GM18909 (cell line): ENCODE measurements at regions not wholly inside any gene's neighbourhood (a gene's known extent, or its start where the extent isn't known, plus 50 kb on each side); places are given as distances from the start of the nearest gene placed in this dataset.
A peak's percentile ranks its signal among the peaks of the same experiment; 100 is the strongest.

Source experiments
- ATAC-seq: cut with Tn5 transposase; IDR thresholded peaks from one replicate; pipeline ENCODE4 v1.9.1; 2021; ENCODE audit warnings: mild to moderate bottlenecking; ENCODE audit not compliant: unreplicated experiment, poor library complexity

DNA sequence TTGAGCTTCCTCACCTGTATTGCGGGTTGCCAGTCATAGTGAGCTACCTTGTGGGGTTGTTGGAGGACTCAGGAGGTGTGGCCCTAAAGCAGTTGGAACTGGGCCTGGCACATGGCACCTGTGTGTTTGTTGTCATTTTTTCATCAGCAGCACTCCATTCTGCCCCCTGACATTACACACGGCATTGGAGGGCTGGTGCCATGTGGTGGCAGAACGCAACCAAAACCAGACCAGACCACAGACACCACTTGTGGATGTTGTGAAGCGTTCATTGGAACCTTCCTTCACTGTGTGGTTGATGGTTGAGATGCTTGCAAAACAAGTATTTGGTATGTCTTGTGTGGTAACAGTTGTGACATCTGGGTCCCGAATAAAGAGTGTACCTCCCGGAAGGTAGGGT is 113.2 kb upstream of the ERCC6L2 start:
- peak; percentile 47 for ATAC-seq

DNA sequence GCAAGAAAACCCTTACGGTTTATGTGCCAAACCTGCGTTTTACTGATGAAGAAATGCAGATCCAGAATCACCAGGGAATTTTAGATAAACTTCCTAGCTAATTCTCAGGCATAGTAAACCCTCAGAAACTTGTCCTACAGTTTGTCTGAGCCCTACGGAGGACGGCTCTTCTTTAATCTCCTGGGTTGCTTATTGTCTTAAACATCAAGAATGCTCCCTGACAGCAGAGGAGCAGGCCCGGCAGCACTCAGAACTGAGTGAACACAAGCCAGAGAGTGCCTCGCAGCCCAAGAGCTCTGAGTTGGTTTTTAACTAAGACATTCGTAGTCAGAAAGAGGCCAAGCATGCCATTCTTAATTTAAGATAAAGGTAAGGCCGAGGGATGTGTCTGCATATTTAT is 114.7 kb upstream of the ERCC6L2 start:
- ATAC-seq, result no peak

- no peak for ATAC-seq
Observed at GRCh38 chr9:95757439-95757838, 118.1 kb upstream of the ERCC6L2 start.

DNA sequence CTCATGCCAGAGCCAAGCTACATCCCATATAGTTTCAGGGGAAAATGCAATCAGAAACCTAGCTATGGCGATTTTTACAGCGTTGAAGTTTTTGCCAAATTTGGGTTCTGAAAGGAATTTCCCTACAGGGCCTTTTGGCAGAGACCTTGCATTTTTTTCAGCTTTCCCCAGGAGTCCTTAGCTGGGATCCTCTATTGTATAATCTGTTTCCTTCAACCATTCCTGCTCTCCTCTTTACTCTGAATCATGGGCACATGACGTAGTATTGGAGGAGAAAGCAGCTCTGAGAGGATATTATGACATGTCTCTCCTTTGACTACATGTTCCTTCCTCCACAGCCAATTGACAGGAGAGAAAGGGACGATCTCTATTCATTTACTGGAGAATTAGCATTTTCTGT is 118.5 kb upstream of the ERCC6L2 start:
- no peak for ATAC-seq

- ATAC-seq, result no peak
Observed at GRCh38 chr9:95756101-95756500, 119.4 kb upstream of the ERCC6L2 start.

- ATAC-seq, result no peak
Observed at GRCh38 chr9:95755421-95755730, 120.1 kb upstream of the ERCC6L2 start.

DNA sequence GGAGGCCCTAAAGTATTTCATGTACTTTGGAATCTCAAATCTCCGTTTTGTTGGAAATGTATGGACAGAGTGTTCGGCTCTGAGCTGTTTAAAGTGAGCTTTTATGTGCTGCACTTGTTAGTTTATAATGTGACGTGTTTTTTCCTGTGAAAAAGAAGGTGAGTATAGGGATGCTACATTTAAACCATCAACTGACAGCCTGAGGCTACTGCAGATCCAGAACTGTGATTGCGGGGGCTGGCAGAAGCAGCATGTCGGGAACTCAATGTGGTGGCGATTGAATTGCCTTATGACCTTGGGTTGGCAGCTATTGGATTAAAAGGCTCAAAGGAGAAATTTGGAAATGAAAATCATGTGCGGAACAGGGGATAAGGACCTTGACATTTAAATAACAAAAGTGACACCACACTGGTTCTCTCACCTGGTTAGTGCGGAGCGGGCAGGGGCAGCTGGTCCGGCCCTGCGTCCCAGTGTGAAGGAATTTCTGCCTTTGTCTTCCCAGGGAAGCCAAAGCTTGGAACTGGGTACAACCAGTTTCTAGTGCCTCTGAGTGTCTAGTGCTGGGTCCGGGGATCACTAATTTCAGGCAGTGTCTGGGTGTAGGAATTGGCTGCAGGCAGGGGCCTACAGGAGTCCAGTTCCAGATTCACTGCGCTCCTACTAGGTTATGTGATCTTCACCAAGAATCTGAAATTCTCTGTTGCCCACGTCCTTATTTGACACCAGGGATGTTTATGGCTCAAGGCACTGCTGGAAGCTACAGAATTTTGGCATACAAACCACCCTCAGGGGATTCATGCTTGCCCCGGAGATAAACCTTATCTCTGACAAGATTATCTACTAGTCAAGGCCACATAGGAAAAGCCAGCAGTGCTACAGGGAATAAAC is 120.7 kb upstream of the ERCC6L2 start:
- no peak for ATAC-seq

DNA sequence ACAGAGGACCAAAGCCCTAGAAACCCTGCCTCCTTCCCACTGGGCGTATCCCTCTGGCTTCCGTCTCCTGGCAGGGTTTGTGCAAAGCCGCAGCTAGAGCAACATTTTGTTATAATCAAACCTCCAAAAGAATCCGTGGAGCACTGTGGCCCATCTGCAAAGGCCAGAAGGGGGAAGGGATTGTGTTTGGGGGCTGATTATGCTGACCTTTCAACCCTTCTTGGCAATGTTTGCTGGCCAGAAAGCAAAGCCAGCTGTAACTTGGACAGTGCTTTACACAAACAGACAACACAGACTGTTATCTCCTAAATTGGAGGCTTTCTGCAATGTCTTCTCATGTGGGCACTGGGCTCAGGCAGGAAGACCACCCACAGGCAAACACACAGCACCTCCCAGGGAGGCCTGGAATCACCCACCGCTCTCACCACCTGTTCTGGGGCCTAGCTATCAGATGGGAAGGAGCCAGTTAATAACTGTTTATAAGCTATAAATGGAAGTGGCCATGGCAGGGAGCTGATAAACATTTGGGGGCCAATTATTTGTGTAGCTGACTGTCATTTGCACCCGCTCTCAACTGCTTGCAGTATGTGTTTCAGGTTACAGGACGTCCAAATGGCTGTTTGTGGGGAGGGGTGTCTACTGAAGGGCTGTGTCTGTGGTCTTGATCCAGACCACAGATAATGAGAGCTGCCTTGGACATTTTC is 121.6 kb upstream of the ERCC6L2 start:
- ATAC-seq, result no peak

DNA sequence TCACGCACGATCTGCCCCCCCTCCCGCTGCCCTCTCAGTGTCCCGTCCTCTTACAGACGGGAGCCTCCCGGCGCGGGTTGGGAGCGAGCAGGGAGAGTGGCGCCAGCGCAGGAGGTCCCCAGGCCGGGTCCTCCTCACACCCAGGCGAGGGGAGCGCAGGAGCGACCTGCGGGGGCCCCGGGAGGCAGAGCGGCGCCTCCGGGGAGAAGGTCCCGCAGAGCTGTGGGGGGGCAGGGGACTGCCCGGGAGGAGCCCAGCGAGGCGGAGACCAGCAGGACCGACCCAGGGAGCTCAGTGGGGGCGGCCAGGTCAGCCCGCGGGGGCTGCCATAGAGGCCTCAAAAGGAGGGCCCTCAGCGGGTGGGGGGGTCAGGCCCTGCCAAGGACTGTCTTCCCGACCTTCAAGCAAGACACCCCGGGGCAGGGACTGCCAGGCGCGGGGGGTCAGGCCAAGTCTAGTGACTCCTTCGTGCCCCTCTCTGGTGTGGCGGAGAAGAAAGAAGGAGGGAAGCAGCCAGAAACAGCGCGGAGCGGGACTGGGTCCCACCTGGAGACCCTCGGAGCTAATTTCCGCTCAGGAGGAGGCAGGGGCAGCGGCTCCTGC is 123.3 kb upstream of the ERCC6L2 start:
- no peak for ATAC-seq

DNA sequence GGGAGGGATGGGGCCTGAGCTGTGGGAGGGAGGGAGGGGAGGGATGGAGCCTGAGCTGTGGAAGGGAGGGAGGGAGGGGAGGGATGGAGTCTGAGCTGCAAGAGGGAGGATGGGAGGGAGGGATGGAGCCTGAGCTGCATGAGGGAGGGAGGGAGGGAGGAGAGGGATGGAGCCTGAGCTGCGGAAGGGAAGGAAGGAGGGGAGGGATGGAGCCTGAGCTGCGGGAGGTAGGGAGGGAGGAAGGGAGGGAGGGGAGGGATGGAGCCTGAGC is 124.0 kb upstream of the ERCC6L2 start:
- ATAC-seq, result no peak

- no peak for ATAC-seq
Observed at GRCh38 chr9:95750725-95751519, 124.6 kb upstream of the ERCC6L2 start.

DNA sequence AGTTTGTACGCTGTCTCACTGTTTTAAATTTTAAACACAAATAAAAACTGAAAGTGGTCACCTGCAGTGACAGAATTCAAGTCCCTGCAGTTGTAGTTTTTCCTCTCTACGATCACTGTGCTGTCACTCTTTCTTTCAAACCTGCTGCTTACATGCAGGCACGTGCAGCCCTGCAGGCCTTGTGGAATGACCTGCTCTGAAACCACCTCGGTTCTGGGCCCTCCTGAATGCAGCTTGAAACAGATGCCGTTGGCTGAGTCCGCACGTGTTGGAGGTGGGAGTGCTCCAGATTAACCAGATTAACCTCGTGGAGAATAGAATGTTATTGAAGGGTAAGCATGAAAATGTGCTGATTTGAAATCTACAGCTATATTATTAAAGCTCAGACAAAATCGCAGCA is 126.0 kb upstream of the ERCC6L2 start:
- ATAC-seq, result no peak

- no peak for ATAC-seq
Observed at GRCh38 chr9:95746408-95747180, 128.9 kb upstream of the ERCC6L2 start.

DNA sequence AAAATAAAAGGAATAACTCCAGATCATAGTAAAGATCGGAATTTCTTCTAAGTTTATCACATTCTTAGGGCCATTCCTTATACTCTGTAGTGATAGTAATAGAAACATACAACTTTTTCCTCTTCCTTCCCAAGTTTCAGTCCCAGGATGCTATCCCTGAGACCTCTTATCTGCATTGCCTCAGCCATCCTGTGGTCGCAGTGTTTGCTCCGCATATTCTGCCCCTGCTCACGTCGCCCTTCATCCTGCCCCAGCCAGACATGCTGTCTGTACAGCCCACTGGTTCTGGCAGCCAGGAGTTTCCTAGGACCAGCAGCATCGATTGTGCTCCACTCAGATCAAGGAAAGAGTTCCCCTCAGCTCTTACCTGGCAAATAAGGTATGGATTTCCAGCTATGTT is 132.7 kb upstream of the ERCC6L2 start:
- ATAC-seq, result no peak

DNA sequence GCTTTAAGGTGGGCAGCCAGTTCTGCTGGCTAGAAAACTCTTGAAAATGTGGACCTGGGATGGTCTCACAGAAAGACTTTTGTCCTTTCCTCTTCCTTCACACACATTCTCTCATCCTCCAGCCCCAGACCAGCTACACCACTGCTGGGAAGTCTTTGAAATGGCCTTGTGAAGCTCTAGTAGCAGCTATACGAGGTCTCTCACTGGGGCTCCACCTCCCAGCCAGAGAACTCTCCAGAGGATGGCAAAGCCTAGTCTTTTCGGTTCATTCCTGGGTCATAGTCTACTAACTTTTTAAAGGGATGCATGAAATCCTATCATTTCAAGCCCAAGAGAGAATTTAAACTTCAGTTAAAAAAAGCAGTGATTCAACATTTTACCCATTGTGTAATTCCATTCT is 133.9 kb upstream of the ERCC6L2 start:
- ATAC-seq, result no peak

- ATAC-seq, result no peak
Observed at GRCh38 chr9:95740217-95741004, 135.1 kb upstream of the ERCC6L2 start.

DNA sequence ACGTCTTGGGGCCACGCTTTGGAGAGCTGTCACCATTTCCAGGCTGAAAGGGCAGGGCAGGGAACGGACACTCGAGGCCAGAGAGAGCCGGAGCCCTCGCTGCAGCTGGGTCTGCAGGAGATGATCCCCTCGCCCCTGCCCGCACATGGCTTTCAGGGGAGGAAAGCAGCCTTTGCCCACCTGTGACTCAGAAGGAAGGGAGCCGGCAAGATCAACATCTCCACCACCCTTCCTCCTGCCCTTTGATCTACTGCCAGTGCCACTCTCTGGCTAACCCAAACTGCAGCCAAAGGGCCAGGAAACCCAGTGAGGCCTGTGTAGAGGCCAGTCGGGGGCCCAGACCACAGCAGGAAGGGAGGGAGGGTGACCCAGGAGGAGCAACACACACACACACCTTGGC is 137.1 kb upstream of the ERCC6L2 start:
- no peak for ATAC-seq

GRCh38 chr9:95736891-95737522 is 138.5 kb upstream of the ERCC6L2 start:
- ATAC-seq, result no peak

- no peak for ATAC-seq
Observed at GRCh38 chr9:95736370-95736769, 139.1 kb upstream of the ERCC6L2 start.
